ENCODE measurements at regions not wholly inside any gene's neighbourhood (a gene's known extent, or its start where the extent isn't known, plus 50 kb on each side); places are given as distances from the start of the nearest gene placed in this dataset.

DNA sequence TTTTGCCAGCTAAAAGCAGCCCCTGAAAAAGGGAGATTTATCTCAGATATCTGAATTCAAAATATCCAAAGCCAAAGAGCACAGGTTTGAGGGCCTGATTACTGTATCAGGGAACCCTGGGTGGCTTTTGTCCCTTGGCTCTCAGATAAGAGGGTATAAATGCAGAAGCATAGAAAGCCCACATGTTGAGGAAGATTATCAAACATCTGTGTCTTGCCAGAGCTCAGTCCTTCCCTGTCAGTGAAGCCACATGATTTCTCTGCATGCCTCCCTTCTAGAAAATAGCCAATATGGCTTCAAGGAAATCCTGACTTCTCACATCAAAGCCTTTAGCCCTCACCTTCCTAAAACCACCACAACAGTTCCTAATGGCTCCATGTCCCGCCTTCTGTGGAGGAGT lies 408.0 kb upstream of the DMAC1 start:
- no peaks in the 10 kb centered on the region for H3K9me3 ChIP-seq (ENCODE audit: control insufficient read depth in 4 of 4, low read length in 3 of 4)
- no peak for TF ChIP-seq RXRA (IDR thresholded peaks at IDR 0.05)
- H3K4me1 ChIP-seq (ENCODE audit: control insufficient read depth in 4 of 4, insufficient read depth in 4 of 4, low read length in 3 of 4), result no peaks in the 10 kb centered on the region
- no peak overlapping the region for H3K4me3 ChIP-seq (ENCODE audit: low read depth in 1 of 3, low read length in 3 of 3)
- no peaks in the 10 kb centered on the region for H3K36me3 ChIP-seq (ENCODE audit: control insufficient read depth in 4 of 4, insufficient read depth in 3 of 4, low read depth in 1 of 4, low read length in 3 of 4)
- 66% methylated on average over 1 of the region's 1 CpG for WGBS
- no peak overlapping the region for H3K9ac ChIP-seq (ENCODE audit: low read depth in 1 of 2, low read length in 2 of 2)
- H3K27me3 ChIP-seq (ENCODE audit: control insufficient read depth in 4 of 4, insufficient read depth in 4 of 4, low read length in 3 of 4), result no peaks in the 10 kb centered on the region
- no peak for DNase-seq (ENCODE audit: low spot score)
- H3K27ac ChIP-seq (ENCODE audit: low read depth in 1 of 2, low read length in 2 of 2), result no peak overlapping the region

DNA sequence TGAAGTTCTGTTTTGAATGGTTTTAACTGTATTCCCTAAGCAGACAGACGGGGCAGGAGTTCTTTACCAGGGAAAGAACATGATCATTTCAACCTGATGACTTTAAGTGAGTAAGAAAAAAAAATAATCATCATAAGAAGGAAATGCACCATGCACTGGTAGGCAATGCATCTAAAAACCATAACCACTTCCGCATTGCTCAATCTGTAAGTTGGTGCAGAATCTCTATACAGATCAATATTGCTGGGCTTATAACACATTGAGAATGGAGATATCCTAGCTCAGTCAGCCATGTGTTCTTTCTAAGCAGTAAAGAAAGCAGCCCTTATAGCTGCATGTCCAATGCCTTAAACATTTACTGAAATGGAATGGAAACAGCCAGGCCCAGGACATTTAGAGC lies 407.1 kb upstream of the DMAC1 start:
- Histone ChIP-seq H3K36me3 (ENCODE audit: control insufficient read depth in 4 of 4, insufficient read depth in 3 of 4, low read depth in 1 of 4, low read length in 3 of 4) (no peaks in the 10 kb centered on the region), H3K27ac (ENCODE audit: low read depth in 1 of 2, low read length in 2 of 2) (no peak overlapping the region), H3K4me1 (ENCODE audit: control insufficient read depth in 4 of 4, insufficient read depth in 4 of 4, low read length in 3 of 4) (no peaks in the 10 kb centered on the region), H3K27me3 (ENCODE audit: control insufficient read depth in 4 of 4, insufficient read depth in 4 of 4, low read length in 3 of 4) (no peaks in the 10 kb centered on the region), H3K9me3 (ENCODE audit: control insufficient read depth in 4 of 4, low read length in 3 of 4) (no peaks in the 10 kb centered on the region), H3K4me3 (ENCODE audit: low read depth in 1 of 3, low read length in 3 of 3) (no peak overlapping the region), H3K9ac (ENCODE audit: low read depth in 1 of 2, low read length in 2 of 2) (no peak overlapping the region)
- TF ChIP-seq RXRA (IDR thresholded peaks at IDR 0.05) (no peak), RAD21 (IDR thresholded peaks at IDR 0.05) (no peak), EGR1 (IDR thresholded peaks at IDR 0.05; ENCODE audit: low read depth in 2 of 2) (no peak), NR2F2 (IDR thresholded peaks at IDR 0.05) (no peak), YY1 (IDR thresholded peaks at IDR 0.05) (no peak), HNF4A (conservative IDR thresholded peaks at IDR 0.05) (no peak), JUND (IDR thresholded peaks at IDR 0.05) (no peak), TAF1 (conservative IDR thresholded peaks at IDR 0.05) (no peak), SP1 (IDR thresholded peaks at IDR 0.05) (no peak), FOXA2 (IDR thresholded peaks at IDR 0.05) (no peak), HNF4G (IDR thresholded peaks at IDR 0.05) (no peak), FOXA1 (IDR thresholded peaks at IDR 0.05) (no peak), GABPA (IDR thresholded peaks at IDR 0.05 in 1 of 2, conservative IDR thresholded peaks at IDR 0.05 in 1 of 2) (no peak)
- TF ChIP-seq, protein P1, sequence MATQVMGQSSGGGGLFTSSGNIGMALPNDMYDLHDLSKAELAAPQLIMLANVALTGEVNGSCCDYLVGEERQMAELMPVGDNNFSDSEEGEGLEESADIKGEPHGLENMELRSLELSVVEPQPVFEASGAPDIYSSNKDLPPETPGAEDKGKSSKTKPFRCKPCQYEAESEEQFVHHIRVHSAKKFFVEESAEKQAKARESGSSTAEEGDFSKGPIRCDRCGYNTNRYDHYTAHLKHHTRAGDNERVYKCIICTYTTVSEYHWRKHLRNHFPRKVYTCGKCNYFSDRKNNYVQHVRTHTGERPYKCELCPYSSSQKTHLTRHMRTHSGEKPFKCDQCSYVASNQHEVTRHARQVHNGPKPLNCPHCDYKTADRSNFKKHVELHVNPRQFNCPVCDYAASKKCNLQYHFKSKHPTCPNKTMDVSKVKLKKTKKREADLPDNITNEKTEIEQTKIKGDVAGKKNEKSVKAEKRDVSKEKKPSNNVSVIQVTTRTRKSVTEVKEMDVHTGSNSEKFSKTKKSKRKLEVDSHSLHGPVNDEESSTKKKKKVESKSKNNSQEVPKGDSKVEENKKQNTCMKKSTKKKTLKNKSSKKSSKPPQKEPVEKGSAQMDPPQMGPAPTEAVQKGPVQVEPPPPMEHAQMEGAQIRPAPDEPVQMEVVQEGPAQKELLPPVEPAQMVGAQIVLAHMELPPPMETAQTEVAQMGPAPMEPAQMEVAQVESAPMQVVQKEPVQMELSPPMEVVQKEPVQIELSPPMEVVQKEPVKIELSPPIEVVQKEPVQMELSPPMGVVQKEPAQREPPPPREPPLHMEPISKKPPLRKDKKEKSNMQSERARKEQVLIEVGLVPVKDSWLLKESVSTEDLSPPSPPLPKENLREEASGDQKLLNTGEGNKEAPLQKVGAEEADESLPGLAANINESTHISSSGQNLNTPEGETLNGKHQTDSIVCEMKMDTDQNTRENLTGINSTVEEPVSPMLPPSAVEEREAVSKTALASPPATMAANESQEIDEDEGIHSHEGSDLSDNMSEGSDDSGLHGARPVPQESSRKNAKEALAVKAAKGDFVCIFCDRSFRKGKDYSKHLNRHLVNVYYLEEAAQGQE (IDR thresholded peaks at IDR 0.05), result no peak
- TF ChIP-seq, protein P2, sequence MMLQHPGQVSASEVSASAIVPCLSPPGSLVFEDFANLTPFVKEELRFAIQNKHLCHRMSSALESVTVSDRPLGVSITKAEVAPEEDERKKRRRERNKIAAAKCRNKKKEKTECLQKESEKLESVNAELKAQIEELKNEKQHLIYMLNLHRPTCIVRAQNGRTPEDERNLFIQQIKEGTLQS (IDR thresholded peaks at IDR 0.05), result no peak
- TF ChIP-seq, protein P3, sequence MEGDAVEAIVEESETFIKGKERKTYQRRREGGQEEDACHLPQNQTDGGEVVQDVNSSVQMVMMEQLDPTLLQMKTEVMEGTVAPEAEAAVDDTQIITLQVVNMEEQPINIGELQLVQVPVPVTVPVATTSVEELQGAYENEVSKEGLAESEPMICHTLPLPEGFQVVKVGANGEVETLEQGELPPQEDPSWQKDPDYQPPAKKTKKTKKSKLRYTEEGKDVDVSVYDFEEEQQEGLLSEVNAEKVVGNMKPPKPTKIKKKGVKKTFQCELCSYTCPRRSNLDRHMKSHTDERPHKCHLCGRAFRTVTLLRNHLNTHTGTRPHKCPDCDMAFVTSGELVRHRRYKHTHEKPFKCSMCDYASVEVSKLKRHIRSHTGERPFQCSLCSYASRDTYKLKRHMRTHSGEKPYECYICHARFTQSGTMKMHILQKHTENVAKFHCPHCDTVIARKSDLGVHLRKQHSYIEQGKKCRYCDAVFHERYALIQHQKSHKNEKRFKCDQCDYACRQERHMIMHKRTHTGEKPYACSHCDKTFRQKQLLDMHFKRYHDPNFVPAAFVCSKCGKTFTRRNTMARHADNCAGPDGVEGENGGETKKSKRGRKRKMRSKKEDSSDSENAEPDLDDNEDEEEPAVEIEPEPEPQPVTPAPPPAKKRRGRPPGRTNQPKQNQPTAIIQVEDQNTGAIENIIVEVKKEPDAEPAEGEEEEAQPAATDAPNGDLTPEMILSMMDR (IDR thresholded peaks at IDR 0.05; ENCODE audit: low read depth, low read length, missing input control), result no peak
- TF ChIP-seq, protein P4, sequence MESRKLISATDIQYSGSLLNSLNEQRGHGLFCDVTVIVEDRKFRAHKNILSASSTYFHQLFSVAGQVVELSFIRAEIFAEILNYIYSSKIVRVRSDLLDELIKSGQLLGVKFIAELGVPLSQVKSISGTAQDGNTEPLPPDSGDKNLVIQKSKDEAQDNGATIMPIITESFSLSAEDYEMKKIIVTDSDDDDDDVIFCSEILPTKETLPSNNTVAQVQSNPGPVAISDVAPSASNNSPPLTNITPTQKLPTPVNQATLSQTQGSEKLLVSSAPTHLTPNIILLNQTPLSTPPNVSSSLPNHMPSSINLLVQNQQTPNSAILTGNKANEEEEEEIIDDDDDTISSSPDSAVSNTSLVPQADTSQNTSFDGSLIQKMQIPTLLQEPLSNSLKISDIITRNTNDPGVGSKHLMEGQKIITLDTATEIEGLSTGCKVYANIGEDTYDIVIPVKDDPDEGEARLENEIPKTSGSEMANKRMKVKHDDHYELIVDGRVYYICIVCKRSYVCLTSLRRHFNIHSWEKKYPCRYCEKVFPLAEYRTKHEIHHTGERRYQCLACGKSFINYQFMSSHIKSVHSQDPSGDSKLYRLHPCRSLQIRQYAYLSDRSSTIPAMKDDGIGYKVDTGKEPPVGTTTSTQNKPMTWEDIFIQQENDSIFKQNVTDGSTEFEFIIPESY (IDR thresholded peaks at IDR 0.05), result no peak
- TF ChIP-seq, protein P5, sequence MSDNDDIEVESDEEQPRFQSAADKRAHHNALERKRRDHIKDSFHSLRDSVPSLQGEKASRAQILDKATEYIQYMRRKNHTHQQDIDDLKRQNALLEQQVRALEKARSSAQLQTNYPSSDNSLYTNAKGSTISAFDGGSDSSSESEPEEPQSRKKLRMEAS (IDR thresholded peaks at IDR 0.05), result no peak
- WGBS, result 58% methylated on average over 2 of the region's 2 CpGs
- DNase-seq (ENCODE audit: low spot score), result no peak
